ENCODE measurements at regions not wholly inside any gene's neighbourhood (a gene's known extent, or its start where the extent isn't known, plus 50 kb on each side); places are given as distances from the start of the nearest gene placed in this dataset.

GRCh38 chr2:223247136-223247535 is 195.1 kb downstream of the KCNE4 start:
- DNase-seq (no peak), FAIRE-seq (no peak)
- Histone ChIP-seq H3K4me3 (ENCODE audit: low read depth in 1 of 3, low read length in 3 of 3) (no peak overlapping the region), H3K27ac (ENCODE audit: low read depth in 1 of 3, low read length in 2 of 3) (no peak overlapping the region), H3K27me3 (ENCODE audit: control insufficient read depth in 3 of 3, insufficient read depth in 3 of 3, low read length in 3 of 3) (no peaks in the 10 kb centered on the region), H3K4me1 (ENCODE audit: control insufficient read depth in 3 of 3, insufficient read depth in 2 of 3, low read depth in 1 of 3, low read length in 2 of 3) (no peaks in the 10 kb centered on the region), H3K36me3 (ENCODE audit: control insufficient read depth in 3 of 3, insufficient read depth in 2 of 3, low read depth in 1 of 3, low read length in 3 of 3) (no peaks in the 10 kb centered on the region), H3K9me3 (ENCODE audit: control insufficient read depth in 2 of 2, insufficient read depth in 1 of 2, low read depth in 1 of 2, low read length in 1 of 2) (peaks cover 0 to 6% of the 10 kb centered on the region in 2 donors)
- 91 to 96% (median 94%) methylated on average over 3 of the region's 3 CpGs for WGBS, 3 donors

- H3K9me3 ChIP-seq (ENCODE audit: control insufficient read depth in 2 of 2, insufficient read depth in 1 of 2, low read depth in 1 of 2, low read length in 1 of 2), result no peaks in the 10 kb centered on the region
- H3K36me3 ChIP-seq (ENCODE audit: control insufficient read depth in 3 of 3, insufficient read depth in 2 of 3, low read depth in 1 of 3, low read length in 3 of 3), result no peaks in the 10 kb centered on the region
- FAIRE-seq, result no peak
- no peak overlapping the region for H3K27ac ChIP-seq (ENCODE audit: low read depth in 1 of 3, low read length in 2 of 3)
- no peak overlapping the region for H3K4me3 ChIP-seq (ENCODE audit: low read depth in 1 of 3, low read length in 3 of 3)
- WGBS, 3 donors, result 82 to 87% (median 83%) methylated on average over 10 of the region's 10 CpGs
- H3K4me1 ChIP-seq (ENCODE audit: control insufficient read depth in 3 of 3, insufficient read depth in 2 of 3, low read depth in 1 of 3, low read length in 2 of 3), result no peaks in the 10 kb centered on the region
- no peak for DNase-seq
- no peaks in the 10 kb centered on the region for H3K27me3 ChIP-seq (ENCODE audit: control insufficient read depth in 3 of 3, insufficient read depth in 3 of 3, low read length in 3 of 3)
These were observed 199.8 kb downstream of the KCNE4 start for GRCh38 chr2:223251656-223252229.

GRCh38 chr2:223260681-223261080 is 208.7 kb downstream of the KCNE4 start:
- DNase-seq (no peak), FAIRE-seq (no peak)
- 46 to 48% (median 48%) methylated on average over 2 of the region's 2 CpGs for WGBS, 3 donors
- no peaks in the 10 kb centered on the region for H3K4me1 ChIP-seq (ENCODE audit: control insufficient read depth in 3 of 3, insufficient read depth in 2 of 3, low read depth in 1 of 3, low read length in 2 of 3)
- no peaks in the 10 kb centered on the region for H3K36me3 ChIP-seq (ENCODE audit: control insufficient read depth in 3 of 3, insufficient read depth in 2 of 3, low read depth in 1 of 3, low read length in 3 of 3)
- no peak overlapping the region for H3K4me3 ChIP-seq (ENCODE audit: low read depth in 1 of 3, low read length in 3 of 3)
- H3K27me3 ChIP-seq (ENCODE audit: control insufficient read depth in 3 of 3, insufficient read depth in 3 of 3, low read length in 3 of 3), result no peaks in the 10 kb centered on the region
- H3K27ac ChIP-seq (ENCODE audit: low read depth in 1 of 3, low read length in 2 of 3), result no peak overlapping the region
- no peaks in the 10 kb centered on the region for H3K9me3 ChIP-seq (ENCODE audit: control insufficient read depth in 2 of 2, insufficient read depth in 1 of 2, low read depth in 1 of 2, low read length in 1 of 2)

- FAIRE-seq (no peak), DNase-seq (no peak)
- H3K36me3 ChIP-seq (ENCODE audit: control insufficient read depth in 3 of 3, insufficient read depth in 2 of 3, low read depth in 1 of 3, low read length in 3 of 3), result no peaks in the 10 kb centered on the region
- H3K9me3 ChIP-seq (ENCODE audit: control insufficient read depth in 2 of 2, insufficient read depth in 1 of 2, low read depth in 1 of 2, low read length in 1 of 2), result no peaks in the 10 kb centered on the region
- WGBS, 3 donors, result 49 to 78% (median 61%) methylated on average over 6 of the region's 6 CpGs
- no peak overlapping the region for H3K27ac ChIP-seq (ENCODE audit: low read depth in 1 of 3, low read length in 2 of 3)
- no peaks in the 10 kb centered on the region for H3K27me3 ChIP-seq (ENCODE audit: control insufficient read depth in 3 of 3, insufficient read depth in 3 of 3, low read length in 3 of 3)
- H3K4me3 ChIP-seq (ENCODE audit: low read depth in 1 of 3, low read length in 3 of 3), result no peak overlapping the region
- no peaks in the 10 kb centered on the region for H3K4me1 ChIP-seq (ENCODE audit: control insufficient read depth in 3 of 3, insufficient read depth in 2 of 3, low read depth in 1 of 3, low read length in 2 of 3)
These were observed 211.0 kb downstream of the KCNE4 start for GRCh38 chr2:223262946-223263345.

GRCh38 chr2:223264541-223265193 is 212.7 kb downstream of the KCNE4 start:
- WGBS, 3 donors, result 59 to 81% (median 65%) methylated on average over 2 of the region's 2 CpGs
- FAIRE-seq (no peak), DNase-seq (no peak)

GRCh38 chr2:223267160-223267951 is 215.4 kb downstream of the KCNE4 start:
- Histone ChIP-seq H3K36me3 (ENCODE audit: control insufficient read depth in 3 of 3, insufficient read depth in 2 of 3, low read depth in 1 of 3, low read length in 3 of 3) (no peaks in the 10 kb centered on the region), H3K27me3 (ENCODE audit: control insufficient read depth in 3 of 3, insufficient read depth in 3 of 3, low read length in 3 of 3) (no peaks in the 10 kb centered on the region), H3K4me1 (ENCODE audit: control insufficient read depth in 3 of 3, insufficient read depth in 2 of 3, low read depth in 1 of 3, low read length in 2 of 3) (no peaks in the 10 kb centered on the region), H3K9me3 (ENCODE audit: control insufficient read depth in 2 of 2, insufficient read depth in 1 of 2, low read depth in 1 of 2, low read length in 1 of 2) (no peaks in the 10 kb centered on the region), H3K4me3 (ENCODE audit: low read depth in 1 of 3, low read length in 3 of 3) (no peak overlapping the region), H3K27ac (ENCODE audit: low read depth in 1 of 3, low read length in 2 of 3) (no peak overlapping the region)
- WGBS, 3 donors, result 68 to 83% (median 70%) methylated on average over 6 of the region's 6 CpGs
- FAIRE-seq (no peak), DNase-seq (no peak)

More at GRCh38 chr2:223264541-223265193, 212.7 kb downstream of the KCNE4 start:
- Histone ChIP-seq H3K4me3 (ENCODE audit: low read depth in 1 of 3, low read length in 3 of 3) (no peak overlapping the region), H3K9me3 (ENCODE audit: control insufficient read depth in 2 of 2, insufficient read depth in 1 of 2, low read depth in 1 of 2, low read length in 1 of 2) (no peaks in the 10 kb centered on the region), H3K36me3 (ENCODE audit: control insufficient read depth in 3 of 3, insufficient read depth in 2 of 3, low read depth in 1 of 3, low read length in 3 of 3) (no peaks in the 10 kb centered on the region), H3K4me1 (ENCODE audit: control insufficient read depth in 3 of 3, insufficient read depth in 2 of 3, low read depth in 1 of 3, low read length in 2 of 3) (no peaks in the 10 kb centered on the region), H3K27ac (ENCODE audit: low read depth in 1 of 3, low read length in 2 of 3) (no peak overlapping the region), H3K27me3 (ENCODE audit: control insufficient read depth in 3 of 3, insufficient read depth in 3 of 3, low read length in 3 of 3) (no peaks in the 10 kb centered on the region)

- 69 to 72% (median 70%) methylated on average over 1 of the region's 1 CpG for WGBS, 3 donors
- no peaks in the 10 kb centered on the region for H3K27me3 ChIP-seq (ENCODE audit: control insufficient read depth in 3 of 3, insufficient read depth in 3 of 3, low read length in 3 of 3)
- H3K36me3 ChIP-seq (ENCODE audit: control insufficient read depth in 3 of 3, insufficient read depth in 2 of 3, low read depth in 1 of 3, low read length in 3 of 3), result no peaks in the 10 kb centered on the region
- no peak for FAIRE-seq
- no peaks in the 10 kb centered on the region for H3K9me3 ChIP-seq (ENCODE audit: control insufficient read depth in 2 of 2, insufficient read depth in 1 of 2, low read depth in 1 of 2, low read length in 1 of 2)
- no peak overlapping the region for H3K27ac ChIP-seq (ENCODE audit: low read depth in 1 of 3, low read length in 2 of 3)
- no peak for DNase-seq
- H3K4me1 ChIP-seq (ENCODE audit: control insufficient read depth in 3 of 3, insufficient read depth in 2 of 3, low read depth in 1 of 3, low read length in 2 of 3), result no peaks in the 10 kb centered on the region
- H3K4me3 ChIP-seq (ENCODE audit: low read depth in 1 of 3, low read length in 3 of 3), result no peak overlapping the region
These were observed 217.4 kb downstream of the KCNE4 start for GRCh38 chr2:223269386-223269785.

GRCh38 chr2:223270548-223270947 is 218.6 kb downstream of the KCNE4 start:
- no peaks in the 10 kb centered on the region for H3K9me3 ChIP-seq (ENCODE audit: control insufficient read depth in 2 of 2, insufficient read depth in 1 of 2, low read depth in 1 of 2, low read length in 1 of 2)
- no peak overlapping the region for H3K4me3 ChIP-seq (ENCODE audit: low read depth in 1 of 3, low read length in 3 of 3)
- H3K4me1 ChIP-seq (ENCODE audit: control insufficient read depth in 3 of 3, insufficient read depth in 2 of 3, low read depth in 1 of 3, low read length in 2 of 3), result no peaks in the 10 kb centered on the region
- no peak for DNase-seq
- FAIRE-seq, result no peak
- WGBS, 3 donors, result 22 to 64% (median 47%) methylated on average over 5 of the region's 5 CpGs
- no peak overlapping the region for H3K27ac ChIP-seq (ENCODE audit: low read depth in 1 of 3, low read length in 2 of 3)
- H3K36me3 ChIP-seq (ENCODE audit: control insufficient read depth in 3 of 3, insufficient read depth in 2 of 3, low read depth in 1 of 3, low read length in 3 of 3), result no peaks in the 10 kb centered on the region
- no peaks in the 10 kb centered on the region for H3K27me3 ChIP-seq (ENCODE audit: control insufficient read depth in 3 of 3, insufficient read depth in 3 of 3, low read length in 3 of 3)
